ENCODE measurements at regions not wholly inside any gene's neighbourhood (a gene's known extent, or its start where the extent isn't known, plus 50 kb on each side); places are given as distances from the start of the nearest gene placed in this dataset.

- TF ChIP-seq CTCF (IDR thresholded peaks at IDR 0.05) (no peak), REST (IDR thresholded peaks at IDR 0.05; ENCODE audit: low read depth, low read length) (no peak), MXI1 (IDR thresholded peaks at IDR 0.05; ENCODE audit: low read depth, low read length) (no peak), POLR2AphosphoS5 (IDR thresholded peaks at IDR 0.05; ENCODE audit: low read depth, low read length) (no peak), SIN3A (IDR thresholded peaks at IDR 0.05; ENCODE audit: borderline replicate concordance, low read depth, low read length) (no peak), TCF12 (IDR thresholded peaks at IDR 0.05) (no peak), MAX (IDR thresholded peaks at IDR 0.05; ENCODE audit: low read depth) (no peak), IRF3 (IDR thresholded peaks at IDR 0.05; ENCODE audit: low read depth, low read length) (no peak), JUND (IDR thresholded peaks at IDR 0.05) (no peak), USF1 (IDR thresholded peaks at IDR 0.05; ENCODE audit: borderline replicate concordance, low read depth) (no peak), TAF1 (IDR thresholded peaks at IDR 0.05; ENCODE audit: borderline replicate concordance, low read depth, low read length) (no peak), EP300 (IDR thresholded peaks at IDR 0.05; ENCODE audit: borderline replicate concordance in 1 of 2, low read depth in 1 of 2, low read length in 1 of 2) (no peak), USF2 (IDR thresholded peaks at IDR 0.05; ENCODE audit: borderline replicate concordance, low read depth, low read length) (no peak)
Measured at GRCh38 chr4:16431866-16432265, 205.6 kb upstream of the TAPT1 start.

Data from SK-N-SH (cell line).